NCI-H345 (cell line): ENCODE measurements at regions not wholly inside any gene's neighbourhood (a gene's known extent, or its start where the extent isn't known, plus 50 kb on each side); places are given as distances from the start of the nearest gene placed in this dataset.

ENCODE experiments used
- DNase-seq: peaks from one replicate; lab custom pipeline; 2025; lab: John Stamatoyannopoulos, UW

DNA sequence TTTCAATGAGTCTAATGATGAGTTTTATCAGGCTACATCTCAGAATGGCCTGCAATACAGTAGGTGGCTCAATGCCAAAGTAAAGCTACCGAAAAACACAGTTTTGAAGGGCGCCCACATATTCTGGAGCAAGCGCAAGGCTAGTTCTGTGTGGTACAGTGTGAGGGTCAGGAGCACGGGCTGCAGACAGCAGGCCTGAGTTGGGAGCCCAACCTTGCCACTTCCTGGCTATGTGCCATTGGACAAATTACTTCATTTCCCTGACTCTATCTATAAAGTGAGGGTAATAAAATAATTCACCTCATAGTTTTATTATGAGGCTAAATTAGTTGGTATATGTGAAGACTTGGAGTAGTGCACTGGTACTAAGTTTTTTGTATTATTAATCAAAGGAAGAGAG, 150.7 kb downstream of the OPN5 start:
- DNase-seq: no peak

DNA sequence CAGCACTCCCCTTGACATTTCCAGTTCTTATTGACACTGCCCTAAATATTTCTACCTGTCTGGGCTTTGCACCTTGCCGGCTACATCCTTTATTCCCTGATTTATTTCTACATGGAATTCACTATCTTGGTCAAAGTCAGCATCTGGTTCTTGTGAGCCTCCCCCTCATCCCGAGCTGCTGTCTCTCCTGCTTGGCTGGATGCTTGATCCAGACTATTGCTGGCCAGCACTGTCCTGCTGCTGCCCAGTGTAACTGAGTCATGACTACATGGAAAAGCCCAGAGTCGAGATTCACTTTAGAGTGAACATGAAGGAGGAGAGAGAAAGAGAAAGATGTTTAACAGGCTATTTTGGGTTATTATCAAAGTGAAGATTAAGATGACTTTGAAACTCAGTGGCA, 142.2 kb downstream of the OPN5 start:
- DNase-seq: no peak

DNA sequence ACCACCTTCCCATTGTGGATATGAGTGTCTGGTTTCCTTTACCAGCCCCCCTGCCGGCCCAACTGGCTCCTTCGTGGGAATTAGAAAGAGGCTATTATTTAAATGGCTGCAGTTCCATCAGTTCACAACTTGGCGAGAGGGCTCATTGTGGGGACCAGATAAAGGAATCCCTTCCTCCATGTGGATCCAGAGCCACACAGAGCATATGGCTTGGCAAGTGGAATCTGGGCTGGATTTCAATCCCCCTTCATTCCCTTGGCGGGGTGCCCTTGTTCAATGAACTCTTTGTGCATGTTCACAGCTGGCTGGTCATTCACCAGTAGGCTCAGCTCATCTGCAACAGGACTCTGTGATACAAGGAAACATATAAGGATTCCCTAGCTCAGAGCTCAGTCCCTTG, 140.6 kb downstream of the OPN5 start:
- peak; percentile 3 for DNase-seq

DNA sequence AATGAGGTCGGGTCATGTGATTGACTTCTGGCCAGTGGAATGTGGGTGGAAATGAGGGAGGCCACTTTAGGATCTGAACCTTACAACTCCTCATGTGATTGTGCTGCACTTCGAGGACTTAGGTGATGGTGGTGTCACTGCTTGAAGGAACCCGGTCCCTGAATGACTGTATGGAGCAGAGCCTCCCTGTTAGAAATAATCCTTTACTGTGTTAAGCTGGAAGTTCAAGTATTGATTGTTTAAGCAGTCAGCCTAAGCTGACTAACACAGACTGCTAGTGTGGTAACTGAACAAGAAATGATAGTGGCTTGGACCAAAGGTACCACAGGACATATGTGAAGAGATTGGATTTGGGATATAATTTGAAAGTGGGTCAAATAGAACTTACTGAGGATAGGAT, 138.0 kb downstream of the OPN5 start:
- no peak for DNase-seq

DNA sequence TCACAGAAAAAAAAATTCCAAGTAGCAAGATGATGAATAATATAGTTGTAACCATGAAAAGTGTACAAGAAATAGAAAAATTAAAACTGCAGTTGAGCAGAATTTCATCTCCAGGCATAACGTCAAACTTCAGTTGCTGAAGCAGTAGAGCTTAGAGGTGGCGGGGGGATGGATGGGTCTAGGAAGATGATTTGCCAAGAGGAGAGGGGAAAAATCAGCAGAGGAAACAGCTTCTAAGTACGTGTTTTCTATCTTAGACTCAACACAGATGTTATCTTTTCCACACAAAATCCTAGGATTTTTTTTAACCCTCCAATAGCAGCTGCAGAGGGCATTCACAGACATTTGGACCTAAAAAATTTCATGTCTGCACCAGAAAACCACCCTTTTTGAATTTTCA, 136.0 kb downstream of the OPN5 start:
- no peak for DNase-seq

DNA sequence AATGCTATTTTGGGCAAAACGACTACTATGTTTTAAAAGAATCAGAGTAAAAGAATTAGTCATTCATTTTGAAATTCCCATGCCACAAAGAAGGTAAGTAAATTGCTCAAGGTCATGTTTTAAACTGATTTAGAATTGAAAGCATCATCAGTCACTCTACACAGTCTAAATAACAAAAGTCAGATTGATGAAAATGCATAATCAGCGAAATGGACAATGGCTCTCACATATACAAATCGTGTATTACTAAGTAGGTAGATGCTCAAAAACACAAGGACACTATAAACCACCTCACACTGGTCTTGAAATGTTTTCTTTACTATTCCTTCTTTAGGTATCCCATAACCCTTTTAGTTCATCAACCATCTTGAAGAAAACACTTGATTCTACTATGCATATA, 135.4 kb downstream of the OPN5 start:
- DNase-seq: no peak

DNA sequence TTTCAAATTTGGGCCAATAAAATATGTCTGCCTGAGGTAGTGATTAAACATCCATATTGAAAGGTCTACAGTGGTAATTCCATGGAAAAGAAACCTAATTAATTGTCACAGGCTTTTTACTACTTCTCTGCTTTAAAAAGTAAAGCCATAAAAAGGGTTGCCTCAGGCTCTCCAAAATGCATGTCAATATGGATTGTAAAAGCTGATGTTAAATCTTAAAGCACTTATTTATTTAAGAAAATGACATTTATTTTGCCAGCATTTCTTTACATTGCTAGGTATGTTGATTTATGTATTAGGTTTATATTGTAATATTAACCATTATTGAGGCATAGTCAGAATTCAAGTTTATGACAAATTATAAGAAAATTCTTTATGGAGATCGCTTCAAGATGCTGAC, 133.2 kb downstream of the OPN5 start:
- DNase-seq: no peak

DNA sequence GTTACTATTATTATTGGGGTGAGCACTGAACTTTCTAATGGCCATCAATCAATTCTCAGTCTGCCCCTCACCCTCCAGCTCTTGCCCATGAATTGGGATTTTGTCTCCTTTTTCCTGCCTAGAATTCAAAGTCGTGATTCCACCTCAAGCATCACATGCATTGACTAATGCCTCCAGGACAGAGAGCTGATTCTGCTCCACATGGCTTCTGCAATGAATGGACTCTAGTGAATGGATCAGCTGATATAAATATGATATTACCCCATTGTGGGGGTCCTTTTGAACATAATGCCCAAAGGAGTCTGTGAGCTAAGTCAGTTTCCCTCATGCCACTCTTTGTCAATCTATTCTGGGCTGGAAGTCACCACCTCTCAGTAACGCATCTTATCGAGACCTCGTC, 126.4 kb downstream of the OPN5 start:
- no peak for DNase-seq

DNA sequence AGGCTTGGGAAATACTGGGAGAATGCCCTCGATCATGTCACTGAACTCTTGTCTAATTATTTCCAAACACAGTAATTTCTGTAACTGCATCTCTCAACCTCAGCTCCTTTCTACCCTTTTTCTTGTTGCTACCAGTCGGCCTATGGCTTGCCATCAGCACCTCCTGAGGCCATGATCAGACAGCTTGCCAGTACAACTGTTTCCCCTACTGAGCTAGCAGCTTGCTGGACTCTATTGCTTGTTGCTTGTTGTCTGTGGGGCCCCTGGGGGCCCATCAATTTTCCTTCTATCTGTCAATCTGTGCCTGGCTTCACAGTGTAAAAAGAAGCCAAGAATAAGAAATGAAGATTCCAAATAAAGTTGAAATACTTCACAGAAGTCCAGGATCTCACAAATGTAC, 123.9 kb downstream of the OPN5 start:
- no peak for DNase-seq

DNA sequence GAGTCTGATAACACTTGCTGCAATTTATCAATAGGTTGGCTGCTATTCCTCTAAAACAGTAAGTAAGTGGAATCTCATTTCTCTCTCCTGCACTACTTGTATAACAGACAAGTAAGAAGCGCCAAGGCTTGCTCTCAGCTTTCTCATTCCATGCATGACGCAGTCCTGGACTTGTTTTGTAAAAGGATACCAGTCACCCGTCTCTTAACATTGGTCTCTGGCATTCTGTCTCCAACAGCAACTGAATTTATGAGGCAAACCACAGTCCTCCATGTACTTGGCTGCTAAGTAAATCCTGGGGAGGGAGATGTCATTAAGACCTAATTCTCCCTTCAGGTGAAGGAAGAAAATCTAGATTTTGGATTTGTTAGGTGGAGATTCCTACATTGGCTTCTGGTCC, 115.4 kb downstream of the OPN5 start:
- DNase-seq: no peak

DNA sequence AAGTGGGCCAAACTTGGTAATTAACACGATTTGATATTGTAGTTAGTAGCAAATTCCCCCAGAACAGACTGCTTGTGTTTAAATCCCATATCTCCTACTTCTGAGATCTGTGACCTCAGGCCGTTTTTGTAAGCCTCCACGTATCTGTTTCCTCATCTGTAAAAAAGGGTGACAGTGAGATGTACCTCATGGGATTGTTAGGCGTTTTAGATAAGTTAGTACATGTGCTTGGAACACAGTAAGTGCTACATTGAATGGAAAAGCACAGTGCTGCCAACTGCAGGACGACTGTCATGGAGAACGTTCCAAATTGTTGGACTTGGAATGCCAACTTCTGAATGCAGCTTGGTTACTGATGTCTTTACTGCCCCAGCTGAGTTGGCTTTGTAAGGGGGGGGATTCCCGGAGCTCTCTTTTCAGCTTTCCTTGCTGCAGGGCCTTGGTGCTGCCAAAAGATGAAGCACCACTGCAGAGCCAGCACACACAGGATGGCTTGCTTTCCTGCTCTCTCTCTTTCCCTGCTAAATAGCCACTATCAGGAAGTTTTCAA, 108.6 kb downstream of the OPN5 start:
- DNase-seq: no peak

DNA sequence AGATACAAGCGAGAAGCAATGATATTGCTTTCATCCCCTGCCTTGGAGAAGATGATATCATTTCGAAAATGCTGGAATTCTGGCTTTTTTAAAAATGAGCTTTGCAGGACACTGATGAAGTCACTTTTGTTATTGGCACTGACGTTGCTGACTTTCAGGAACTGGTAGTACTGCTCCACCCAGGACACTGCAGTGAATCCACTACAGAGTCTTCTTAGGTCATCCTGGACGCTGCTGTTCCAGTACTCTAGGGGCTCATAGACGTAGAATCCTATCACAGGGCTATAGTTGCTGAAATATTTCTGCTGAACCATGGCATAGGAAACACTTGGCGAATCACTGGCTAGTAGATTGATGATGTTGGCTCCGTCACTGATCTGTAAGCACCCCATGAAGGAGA, 97.2 kb downstream of the OPN5 start:
- no peak for DNase-seq
